IPS DF 19.7 (cell line): ENCODE measurements at regions not wholly inside any gene's neighbourhood (a gene's known extent, or its start where the extent isn't known, plus 50 kb on each side); places are given as distances from the start of the nearest gene placed in this dataset.
"Not testable (repeated sequence)": the region's sequence is repeated elsewhere in the genome, so short reads cannot be mapped to it uniquely, and the experiment has no call there.

ENCODE experiments used
- DNase-seq: peaks from one replicate; pipeline ENCODE4 v3.0.0-alpha.2; 2013; ENCODE audit warnings: low read depth, low spot score

- DNase-seq = no peak
Measured at GRCh38 chr7:108813251-108814014, 243.8 kb downstream of the DNAJB9 start.

DNA sequence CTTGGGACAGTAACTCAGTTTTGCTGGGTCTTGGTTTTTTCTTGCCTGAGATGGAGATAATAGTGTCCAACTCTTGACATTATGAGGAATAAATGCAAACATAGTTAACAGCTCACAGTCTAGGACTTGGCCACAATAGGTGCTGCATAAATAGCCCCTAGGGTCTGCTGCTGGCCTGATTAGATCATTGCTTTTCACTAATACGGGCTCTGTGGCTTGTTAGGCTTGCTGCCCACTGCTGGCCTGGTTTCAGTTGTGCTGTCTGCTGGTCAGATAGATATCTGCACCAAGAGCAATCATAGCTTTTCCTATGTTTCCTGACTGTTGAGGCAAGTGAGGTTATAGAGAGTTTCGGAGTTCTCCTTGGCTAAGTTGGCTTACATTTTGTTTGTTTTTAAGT, 246.1 kb downstream of the DNAJB9 start:
- DNase-seq = no peak

DNA sequence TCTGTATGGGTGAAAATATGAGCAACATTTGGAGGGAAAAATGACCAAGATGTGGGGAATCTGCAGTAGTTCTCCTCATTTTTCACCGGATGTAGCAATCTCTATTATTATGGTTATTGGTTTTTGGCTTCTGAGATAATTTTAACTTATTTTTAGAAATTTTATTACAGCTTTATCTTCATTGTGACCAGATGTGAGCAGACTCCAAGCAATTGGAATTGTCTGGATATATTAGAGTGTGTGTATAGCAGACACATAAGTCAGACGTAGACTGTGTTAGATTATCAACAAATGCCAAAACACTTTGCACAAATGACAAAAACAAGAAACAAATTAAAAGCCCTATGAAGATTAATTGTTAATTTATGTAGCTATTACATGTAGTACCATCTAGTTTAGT, 249.1 kb downstream of the DNAJB9 start:
- DNase-seq = no peak

GRCh38 chr7:108824840-108825580, 255.3 kb downstream of the DNAJB9 start:
- DNase-seq = no peak

DNA sequence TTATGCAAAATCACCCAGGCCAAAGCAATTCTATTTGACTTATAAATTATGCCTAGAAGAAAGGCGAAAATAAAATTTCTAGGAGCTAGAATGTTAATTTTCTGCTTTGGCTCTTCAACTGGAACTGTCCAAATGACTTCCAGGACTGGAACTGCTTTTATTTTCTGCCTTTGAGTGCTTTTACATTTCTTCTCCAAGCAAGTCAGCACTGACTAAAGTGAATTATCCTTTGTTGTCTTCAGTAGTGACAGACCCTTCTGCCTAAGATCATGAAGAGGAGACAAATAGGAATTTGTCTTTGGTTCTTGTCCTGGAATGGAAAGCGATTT, 255.9 kb downstream of the DNAJB9 start:
- DNase-seq = no peak

DNA sequence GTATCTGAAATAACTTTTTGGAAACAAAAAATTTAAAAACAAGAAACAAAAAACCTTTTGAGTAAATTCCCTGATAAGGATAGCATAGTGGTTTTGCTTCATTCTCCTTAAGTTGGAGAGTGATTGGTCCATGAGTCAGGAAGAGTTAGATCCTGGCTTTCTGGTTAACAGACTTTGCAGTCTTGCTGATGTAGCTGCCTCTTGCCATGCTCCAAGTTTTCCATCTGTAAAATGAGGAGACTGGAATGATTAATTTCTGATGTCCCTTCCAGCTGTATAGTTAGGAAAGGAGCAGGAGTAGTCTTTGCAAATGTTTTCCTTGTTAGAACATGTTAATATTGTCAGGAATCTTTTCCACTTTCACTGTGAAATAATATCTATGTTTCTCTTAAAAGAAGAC, 266.6 kb downstream of the DNAJB9 start:
- no peak for DNase-seq

- no peak for DNase-seq
Measured at GRCh38 chr7:108838198-108838597, 268.5 kb downstream of the DNAJB9 start.

DNA sequence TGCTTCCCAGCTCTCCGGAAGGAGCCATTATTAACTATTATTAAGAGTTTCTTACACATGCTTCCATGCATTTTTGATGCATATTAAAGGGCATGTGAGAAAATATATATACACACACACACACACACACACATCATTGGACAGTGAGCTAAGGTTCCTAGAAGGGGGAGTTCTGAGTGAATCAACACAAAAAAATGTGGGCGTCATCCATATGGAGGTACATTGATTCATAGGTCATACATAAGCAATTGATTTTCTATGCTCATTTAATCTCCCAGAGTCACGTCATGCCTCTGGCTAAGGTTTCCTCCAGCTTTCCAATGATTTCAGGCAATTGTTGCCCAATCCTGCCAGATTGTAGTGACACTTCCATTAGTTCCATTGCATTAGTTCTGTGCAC, 269.4 kb downstream of the DNAJB9 start:
- DNase-seq = no peak

DNA sequence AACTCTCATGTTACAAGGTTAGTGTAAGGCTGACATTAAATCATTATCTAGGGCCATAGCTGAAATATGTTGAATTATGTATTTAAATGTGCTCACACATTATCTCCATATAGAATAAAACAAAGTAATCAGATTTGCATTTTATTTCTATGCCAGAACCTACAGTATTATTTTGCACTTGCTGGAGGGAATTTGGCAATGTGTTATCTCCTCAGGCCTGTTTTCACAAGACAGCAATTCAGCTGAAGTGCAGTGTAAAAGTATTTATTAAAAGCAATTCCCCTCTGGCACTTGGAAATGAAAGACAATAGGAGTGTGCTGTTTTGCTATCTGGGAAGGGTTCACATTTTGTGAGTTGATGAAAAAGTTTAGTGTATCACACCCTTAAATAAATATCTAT, 276.3 kb downstream of the DNAJB9 start:
- no peak for DNase-seq

DNA sequence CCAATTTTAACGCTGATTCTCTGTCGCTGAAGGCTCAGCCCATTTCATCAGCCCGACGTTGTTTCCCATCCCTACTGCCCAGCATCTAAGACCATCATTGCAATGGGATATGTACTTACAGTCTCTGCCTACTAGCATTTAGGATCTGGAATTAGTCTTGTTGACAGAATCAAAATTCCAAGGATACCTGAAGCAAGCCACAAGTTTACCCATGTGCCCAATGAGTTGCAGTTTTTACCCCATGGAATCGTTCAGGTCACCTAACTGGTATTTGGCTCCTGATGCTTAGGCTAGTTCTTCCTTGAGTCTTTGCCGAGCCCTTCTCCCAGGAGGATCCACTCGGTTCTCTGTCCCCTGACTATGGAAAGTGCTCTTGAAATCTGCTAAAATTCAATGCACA, 276.8 kb downstream of the DNAJB9 start:
- no peak for DNase-seq

GRCh38 chr7:108848486-108848885, 278.8 kb downstream of the DNAJB9 start:
- no peak for DNase-seq

DNA sequence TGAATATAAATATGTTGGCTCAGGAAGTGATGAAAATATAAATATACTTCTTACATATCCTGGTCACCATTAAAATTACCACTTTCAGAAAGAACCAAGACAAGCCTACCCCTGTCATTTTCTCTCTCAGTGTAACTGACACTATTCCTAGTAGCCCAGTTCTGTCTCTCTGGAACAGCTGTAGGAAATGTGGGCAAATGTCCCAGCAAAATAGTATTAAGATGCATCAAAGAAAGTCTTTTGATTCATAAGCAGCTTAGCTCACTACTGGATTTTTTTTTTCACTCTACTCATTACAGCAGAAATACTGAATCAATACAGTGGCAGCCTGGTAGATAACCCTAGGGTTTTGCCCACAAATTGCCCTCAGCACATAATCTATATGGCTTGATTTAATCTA, 290.9 kb downstream of the DNAJB9 start:
- no peak for DNase-seq

DNA sequence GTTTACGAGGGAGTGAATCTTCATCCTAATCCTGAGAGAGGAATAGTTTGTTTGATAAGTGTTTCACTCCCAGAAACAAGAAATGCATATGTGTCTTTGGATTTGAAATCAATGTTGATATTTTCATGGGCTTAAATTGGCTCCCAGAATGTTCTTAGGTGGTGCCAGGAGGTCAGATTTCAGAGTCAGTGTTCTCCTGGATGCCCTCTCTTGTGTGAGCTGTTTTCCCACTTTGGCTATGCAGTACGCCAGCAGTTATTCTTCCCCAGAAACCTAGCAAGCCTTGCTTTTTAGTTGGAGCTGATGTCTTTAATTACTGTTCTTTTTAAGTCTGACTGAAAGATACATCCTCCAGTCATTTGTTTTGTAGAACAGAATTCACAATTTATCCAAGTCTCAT, 291.4 kb downstream of the DNAJB9 start:
- no peak for DNase-seq

GRCh38 chr7:108863227-108863848, 293.7 kb downstream of the DNAJB9 start:
- no peak for DNase-seq

DNA sequence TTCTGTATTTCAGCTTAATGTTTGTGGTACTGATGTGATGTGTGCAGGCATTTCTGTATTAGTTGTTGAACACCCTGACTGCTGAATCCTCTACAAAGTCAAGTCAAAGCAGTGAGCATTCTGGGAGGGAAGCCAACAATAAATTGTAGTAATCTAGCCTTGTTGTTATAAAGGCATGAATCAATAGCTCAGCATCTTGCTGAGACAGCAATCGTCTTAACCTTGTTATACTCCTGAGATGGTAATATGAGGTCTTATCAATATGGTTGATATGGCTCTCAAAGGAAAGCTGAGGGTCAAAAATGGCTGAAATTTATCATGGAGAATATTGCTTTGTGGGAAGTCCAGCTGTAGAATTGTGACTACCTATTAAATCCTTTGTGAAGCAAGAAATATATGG, 299.4 kb downstream of the DNAJB9 start:
- no peak for DNase-seq

DNA sequence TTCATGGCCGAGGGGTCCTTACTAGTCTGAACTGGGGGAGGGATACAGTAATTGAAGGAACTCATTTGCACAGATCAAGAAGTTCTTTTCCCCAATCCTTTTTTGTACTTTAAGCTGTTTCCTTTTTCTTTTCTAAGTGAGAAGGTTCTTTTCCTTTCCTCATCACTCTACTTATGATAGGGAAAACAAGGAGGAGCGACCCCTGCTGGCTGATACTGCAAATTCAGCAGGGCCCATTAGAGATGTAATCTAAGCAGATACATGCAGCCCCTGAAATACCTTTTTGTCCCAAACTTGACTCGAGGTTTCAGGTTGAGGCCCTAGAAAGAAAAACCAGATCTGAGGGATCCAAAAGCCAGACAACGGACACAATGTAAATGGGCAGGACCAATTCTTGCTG, 305.5 kb downstream of the DNAJB9 start:
- no peak for DNase-seq

DNA sequence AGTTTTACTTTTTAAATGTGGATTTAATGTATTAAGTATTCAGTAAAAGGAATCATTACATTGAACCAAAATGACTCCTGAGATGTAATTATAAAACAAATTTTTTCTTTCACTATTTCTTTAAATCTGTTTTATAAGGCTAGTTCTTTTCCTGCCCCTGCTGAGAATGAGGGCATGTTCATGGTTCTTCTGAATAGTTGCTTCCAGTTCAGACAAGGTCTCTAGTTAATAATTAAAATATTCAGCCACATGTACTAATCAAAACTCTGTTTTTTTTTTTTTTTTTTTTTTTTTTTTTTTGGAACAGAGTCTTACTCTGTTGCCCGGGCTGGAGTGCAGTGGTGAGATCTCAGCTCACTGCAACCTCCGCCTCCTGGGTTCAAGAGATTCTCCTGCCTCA, 321.2 kb downstream of the DNAJB9 start:
- DNase-seq = no peak

DNA sequence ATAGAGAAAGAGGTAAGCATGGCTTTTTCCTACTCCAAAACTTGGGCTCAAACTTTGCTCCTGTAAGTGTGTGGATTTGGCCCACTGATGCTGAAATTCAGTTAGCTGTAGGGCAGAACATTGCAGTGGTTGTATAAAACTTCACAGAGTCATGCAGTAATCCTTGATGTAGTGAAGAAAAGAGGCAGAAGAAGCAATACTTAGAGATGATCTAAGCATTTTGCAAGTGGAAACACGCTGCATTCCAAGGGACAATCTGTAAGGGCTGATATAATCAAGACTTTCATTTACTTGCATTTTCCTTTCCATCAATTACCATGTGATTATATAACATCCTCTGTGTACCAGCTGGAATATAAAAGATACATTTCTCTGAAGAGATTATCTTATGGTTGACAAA, 338.8 kb downstream of the DNAJB9 start:
- no peak for DNase-seq

GRCh38 chr7:108911016-108911415, 341.3 kb downstream of the DNAJB9 start:
- no peak for DNase-seq

- no peak for DNase-seq
Measured at GRCh38 chr7:108920490-108920889, 350.8 kb downstream of the DNAJB9 start.

DNA sequence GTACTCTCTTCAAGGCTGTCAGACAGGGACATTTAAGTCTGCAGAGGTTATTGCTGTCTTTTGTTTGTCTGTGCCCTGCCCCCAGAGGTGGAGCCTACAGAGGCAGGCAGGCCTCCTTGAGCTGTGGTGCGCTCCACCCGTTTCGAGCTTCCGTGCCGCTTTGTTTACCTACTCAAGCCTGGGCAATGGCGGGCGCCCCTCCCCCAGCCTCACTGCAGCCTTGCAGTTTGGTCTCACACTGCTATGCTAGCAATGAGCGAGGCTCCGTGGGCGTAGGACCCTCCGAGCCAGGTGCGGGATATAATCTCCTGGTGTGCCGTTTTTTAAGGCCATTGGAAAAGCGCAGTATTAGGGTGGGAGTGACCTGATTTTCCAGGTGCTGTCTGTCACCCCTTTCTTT, 373.4 kb downstream of the DNAJB9 start:
- not testable (repeated sequence) for DNase-seq

- no peak for DNase-seq
Measured at GRCh38 chr7:108947526-108947925, 377.9 kb downstream of the DNAJB9 start.

DNA sequence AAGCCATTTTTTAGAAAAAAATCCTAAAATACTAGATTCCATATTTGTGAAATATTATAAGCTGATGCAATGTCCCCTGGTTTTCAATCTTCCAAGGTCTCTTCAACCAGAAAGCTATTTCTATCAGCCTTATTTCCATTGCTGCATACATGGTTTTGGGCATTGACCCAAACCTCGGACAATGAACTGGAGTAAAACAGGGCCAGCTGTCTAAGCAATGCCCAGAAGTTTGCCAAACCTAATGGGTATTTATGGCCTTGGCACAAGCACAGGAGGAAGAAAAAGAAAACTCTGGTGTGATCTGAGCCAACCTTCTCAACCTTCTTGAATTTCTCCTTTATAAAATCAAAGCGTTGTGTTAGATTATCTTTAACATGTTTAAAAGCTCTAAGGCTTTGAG, 402.3 kb downstream of the DNAJB9 start:
- no peak for DNase-seq
